Stimulated activated CD4-positive, alpha-beta T cell treated with anti-CD3 and anti-CD28 coated beads, Interleukin-2, amount 100 ng/mL, for 4 hours (primary cell): ENCODE measurements at regions not wholly inside any gene's neighbourhood (a gene's known extent, or its start where the extent isn't known, plus 50 kb on each side); places are given as distances from the start of the nearest gene placed in this dataset.

Experiments used
- DNase-seq: peaks from one replicate; pipeline ENCODE4 v3.0.0-alpha.2; 2020; ENCODE audit warnings: low read depth

GRCh38 chr11:116413301-116414242 is 359.2 kb downstream of the BUD13 start:
- no peak for DNase-seq

GRCh38 chr11:116412118-116412889 is 360.5 kb downstream of the BUD13 start:
- no peak for DNase-seq

GRCh38 chr11:116409238-116409637 is 363.5 kb downstream of the BUD13 start:
- no peak for DNase-seq

GRCh38 chr11:116406042-116406441 is 366.7 kb downstream of the BUD13 start:
- DNase-seq, result no peak

- DNase-seq, result no peak
These were observed 368.4 kb downstream of the BUD13 start for GRCh38 chr11:116404462-116404798.

GRCh38 chr11:116403794-116404461 is 368.9 kb downstream of the BUD13 start:
- DNase-seq, result no peak

- DNase-seq, result no peak
These were observed 372.7 kb downstream of the BUD13 start for GRCh38 chr11:116400081-116400480.

- DNase-seq, result no peak
These were observed 375.1 kb downstream of the BUD13 start for GRCh38 chr11:116397602-116398084.

GRCh38 chr11:116396331-116396730 is 376.5 kb downstream of the BUD13 start:
- DNase-seq, result no peak

GRCh38 chr11:116394022-116394421 is 378.8 kb downstream of the BUD13 start:
- DNase-seq, result no peak

GRCh38 chr11:116390963-116391362 is 381.8 kb downstream of the BUD13 start:
- no peak for DNase-seq

- DNase-seq, result no peak
These were observed 384.6 kb downstream of the BUD13 start for GRCh38 chr11:116388146-116388545.

- no peak for DNase-seq
These were observed 385.1 kb downstream of the BUD13 start for GRCh38 chr11:116387641-116388040.

- DNase-seq, result no peak
These were observed 386.6 kb downstream of the BUD13 start for GRCh38 chr11:116386118-116386699.

GRCh38 chr11:116384876-116385275 is 387.9 kb downstream of the BUD13 start:
- DNase-seq, result no peak

GRCh38 chr11:116384407-116384806 is 388.4 kb downstream of the BUD13 start:
- DNase-seq, result no peak

GRCh38 chr11:116379185-116379828 is 393.5 kb downstream of the BUD13 start:
- no peak for DNase-seq

- no peak for DNase-seq
These were observed 396.2 kb downstream of the BUD13 start for GRCh38 chr11:116376547-116376946.

GRCh38 chr11:116376054-116376453 is 396.7 kb downstream of the BUD13 start:
- DNase-seq, result no peak

- no peak for DNase-seq
These were observed 397.6 kb downstream of the BUD13 start for GRCh38 chr11:116375221-116375620.

GRCh38 chr11:116374085-116374484 is 398.7 kb downstream of the BUD13 start:
- DNase-seq, result no peak
